B cell (primary cell): ENCODE measurements at regions not wholly inside any gene's neighbourhood (a gene's known extent, or its start where the extent isn't known, plus 50 kb on each side); places are given as distances from the start of the nearest gene placed in this dataset.

Source experiments
- ATAC-seq: fragments of 200-7000 bp; cut with Tn5 transposase; one replicate; pipeline ENCODE4 v1.10.0; 2021; ENCODE audit warnings: low read depth, mild to moderate bottlenecking, moderate number of reproducible peaks, moderate library complexity
- CTCF ChIA-PET: fragments of 350-600 bp; sonication (Branson Sonifier 250); formaldehyde crosslinking; loops from one replicate; lab custom pipeline; 2021; ENCODE audit warnings: antibody characterized with exemption, inconsistent platforms; lab: Charles Lee
- POLR2A ChIA-PET: fragments of 350-600 bp; sonication (Branson Sonifier 250); formaldehyde crosslinking; loops from one replicate; lab custom pipeline; 2021; ENCODE audit warnings: antibody characterized with exemption; lab: Charles Lee
- DNase-seq: peaks from one replicate; pipeline ENCODE4 v3.0.0; 2013
- H2AFZ ChIP-seq: 2 replicates; pipeline ENCODE4 v1.6.1; 2012; ENCODE audit warnings: mild to moderate bottlenecking, low read depth, low read length; ENCODE audit not compliant: insufficient read depth, poor library complexity, severe bottlenecking
- H3K27ac ChIP-seq, 2 donors: 1 replicate in 1 of 2; 2 replicates in 1 of 2; pipeline ENCODE4 v1.5.1; 2012 to 2013; ENCODE audit warnings: low read length in 2 of 2, mild to moderate bottlenecking in 2 of 2, moderate library complexity in 1 of 2
- H3K27me3 ChIP-seq, 4 experiments: fragments of 200-600 bp in 1 of 4; sonication (generic) in 1 of 4; replicated peaks in 1 of 4; 1 replicate in 2 of 4; 2 replicates in 2 of 4; pipeline versions ENCODE4 v1.6.1 to v1.7.0; 2013 to 2016; ENCODE audit warnings: low read length in 3 of 4, mild to moderate bottlenecking in 2 of 4, mixed read lengths in 1 of 4, moderate library complexity in 1 of 4; ENCODE audit not compliant: insufficient read depth in 4 of 4, control insufficient read depth in 3 of 4; ENCODE audit errors: control extremely low read depth in 1 of 4
- H3K36me3 ChIP-seq, 2 experiments: replicated peaks in 1 of 2; 1 replicate in 1 of 2; 2 replicates in 1 of 2; pipeline versions ENCODE4 v1.6.1 to v1.7.1; 2013; ENCODE audit warnings: low read length in 1 of 2; ENCODE audit not compliant: insufficient read depth in 2 of 2, control insufficient read depth in 1 of 2; ENCODE audit errors: control extremely low read depth in 1 of 2, extremely low read depth in 1 of 2
- H3K4me1 ChIP-seq, 2 donors: fragments of 200-600 bp in 1 of 2; sonication (generic) in 1 of 2; 1 replicate in 1 of 2; 2 replicates in 1 of 2; pipeline versions ENCODE4 v1.5.1 to v1.6.1; 2013 to 2017; ENCODE audit warnings: low read length in 2 of 2; ENCODE audit not compliant: control insufficient read depth in 2 of 2, insufficient read depth in 2 of 2
- H3K4me2 ChIP-seq: replicated peaks from 2 replicates; pipeline ENCODE3; 2012; ENCODE audit warnings: mild to moderate bottlenecking, low read depth, low read length; ENCODE audit not compliant: poor library complexity, severe bottlenecking
- H3K4me3 ChIP-seq, 5 experiments: fragments of 200-600 bp in 1 of 5; sonication (generic) in 1 of 5; 1 replicate in 3 of 5; 2 replicates in 2 of 5; pipeline versions ENCODE4 v1.5.1 to v1.7.0; 2011 to 2016; ENCODE audit warnings: low read length in 4 of 5, mild to moderate bottlenecking in 4 of 5, low read depth in 2 of 5, control low read depth in 1 of 5, moderate library complexity in 1 of 5; ENCODE audit not compliant: insufficient read depth in 1 of 5; ENCODE audit errors: control extremely low read depth in 1 of 5, extremely low read depth in 1 of 5
- H3K79me2 ChIP-seq: fragments of 200-600 bp; sonication (generic); one replicate; pipeline ENCODE4 v1.6.0; 2016; ENCODE audit warnings: low read length; ENCODE audit not compliant: control insufficient read depth, insufficient read depth
- H3K9ac ChIP-seq: fragments of 200-600 bp; sonication (generic); 2 replicates; pipeline ENCODE4 v1.6.1; 2017; ENCODE audit warnings: mild to moderate bottlenecking, low read length, moderate library complexity
- H3K9me3 ChIP-seq, 3 donors: one replicate each; pipeline versions ENCODE4 v1.6.1 to v1.7.1; 2013; ENCODE audit warnings: low read length in 2 of 3; ENCODE audit not compliant: control insufficient read depth in 2 of 3, insufficient read depth in 1 of 3; ENCODE audit errors: control extremely low read depth in 1 of 3
- H4K20me1 ChIP-seq: 2 replicates; pipeline ENCODE4 v1.6.0; 2012; ENCODE audit warnings: mild to moderate bottlenecking, low read length; ENCODE audit not compliant: insufficient read depth, control insufficient read depth, poor library complexity, severe bottlenecking
- H3K27ac Mint-ChIP-seq: one replicate; pipeline ENCODE4 v1.8.0; 2021; ENCODE audit warnings: mixed read lengths
- H3K27me3 Mint-ChIP-seq: one replicate; pipeline ENCODE4 v1.8.0; 2021; ENCODE audit warnings: mixed read lengths
- H3K4me1 Mint-ChIP-seq: one replicate; pipeline ENCODE4 v1.8.0; 2021; ENCODE audit warnings: mixed read lengths
- H3K4me3 Mint-ChIP-seq: one replicate; pipeline ENCODE4 v1.8.0; 2021; ENCODE audit warnings: mixed read lengths
- H3K9me3 Mint-ChIP-seq: one replicate; pipeline ENCODE4 v1.8.0; 2022; ENCODE audit warnings: mixed read lengths; ENCODE audit not compliant: insufficient read depth
- CTCF ChIP-seq: fragments of 200-600 bp; IDR thresholded peaks from one replicate; pipeline ENCODE4 v1.8.0; 2022; ENCODE audit warnings: antibody characterized with exemption, mild to moderate bottlenecking
- EZH2 ChIP-seq: IDR thresholded peaks from 2 replicates; pipeline ENCODE4 v1.6.1; 2012; ENCODE audit warnings: borderline replicate concordance, low read depth, mild to moderate bottlenecking, moderate library complexity, low read length; ENCODE audit not compliant: insufficient read depth, poor library complexity, severe bottlenecking
- WGBS: methylation state at CpG from one replicate; pipeline ENCODE4 v1.1.5; 2013; ENCODE audit warnings: missing lambda C conversion rate; ENCODE audit not compliant: insufficient coverage; 5-methylcytosine and 5-hydroxymethylcytosine counted together
- intact Hi-C: fragments of 100-400 bp; cut with micrococcal nuclease; formaldehyde crosslinking; loops from one replicate; pipeline ENCODE4 v1.10.0; 2022

DNA sequence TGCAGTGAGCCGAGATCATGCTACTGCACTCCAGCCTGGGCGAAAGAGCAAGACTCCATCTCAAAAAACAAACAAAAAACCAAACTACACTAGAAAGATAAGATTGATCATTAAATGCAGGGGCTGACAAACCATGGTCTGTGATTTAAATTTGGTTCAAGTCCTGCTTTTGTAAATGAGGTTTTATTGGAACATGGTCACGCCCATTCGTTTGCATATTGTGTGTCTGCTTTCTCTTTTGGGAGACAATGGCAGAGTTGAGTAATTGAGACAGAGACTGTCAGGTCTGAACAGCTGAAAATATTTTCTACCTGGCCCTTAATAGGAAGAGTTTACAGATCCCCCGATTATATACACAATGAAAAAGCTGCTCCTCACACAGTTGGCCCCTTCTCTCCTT, 235.5 kb upstream of the EEF2KMT start:
- POLR2A ChIA-PET: no interaction called here

DNA sequence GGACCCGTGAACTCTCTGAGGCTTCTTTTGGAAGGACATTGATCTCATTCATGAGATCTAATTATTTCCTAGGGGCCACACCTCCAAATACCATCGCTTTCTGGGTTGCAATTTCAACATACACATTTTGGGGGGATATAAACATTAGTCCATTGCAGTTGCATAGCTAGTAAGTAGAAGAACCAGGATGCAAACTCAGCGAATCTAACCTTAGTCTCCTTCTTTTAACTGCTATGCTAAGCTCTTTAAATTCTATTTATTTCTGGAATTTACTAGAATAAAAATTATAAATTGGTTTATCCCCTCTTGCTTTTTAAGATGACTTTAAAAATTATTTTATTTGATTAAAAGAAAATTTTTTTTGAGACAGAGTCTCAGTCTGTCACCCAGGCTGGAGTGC, 232.5 kb upstream of the EEF2KMT start:
- Histone ChIP-seq H3K27ac (no peak overlapping the region), H3K4me3 (no peak overlapping the region), H3K79me2 (no peaks in the 10 kb centered on the region), H3K9me3 (no peaks in the 10 kb centered on the region), H4K20me1 (no peaks in the 10 kb centered on the region), H3K27me3 (no peaks in the 10 kb centered on the region), H3K4me2 (no peak overlapping the region), H3K4me1 (no peaks in the 10 kb centered on the region), H3K36me3 (no peaks in the 10 kb centered on the region), H3K9ac (no peak overlapping the region), H2AFZ (no peak overlapping the region)
- intact Hi-C loops: no loop called here
- Mint-ChIP-seq H3K27me3 (no peaks in the 10 kb centered on the region), H3K4me1 (no peaks in the 10 kb centered on the region), H3K9me3 (peaks cover 4% of the 10 kb centered on the region), H3K27ac (no peak overlapping the region), H3K4me3 (no peak overlapping the region)
- TF ChIP-seq EZH2: no peak
- TF ChIP-seq CTCF: no peak
- ATAC-seq: no peak
- no peak for DNase-seq
- ChIA-PET POLR2A (no interaction called here), CTCF (no interaction called here)
- no CpG with 5 or more reads among the region's 3 CpGs for WGBS

More for the DNA sequence above, 235.5 kb upstream of the EEF2KMT start:
- Mint-ChIP-seq H3K4me3 (no peak overlapping the region), H3K27me3 (no peaks in the 10 kb centered on the region), H3K4me1 (no peaks in the 10 kb centered on the region), H3K27ac (no peak overlapping the region), H3K9me3 (peaks cover 4% of the 10 kb centered on the region)
- ATAC-seq: no peak
- 72% methylated on average over 3 of the region's 5 CpGs for WGBS
- Histone ChIP-seq H2AFZ (no peak overlapping the region), H4K20me1 (no peaks in the 10 kb centered on the region), H3K4me3 (no peak overlapping the region), H3K27ac (no peak overlapping the region), H3K9me3 (no peaks in the 10 kb centered on the region), H3K27me3 (no peaks in the 10 kb centered on the region), H3K9ac (no peak overlapping the region), H3K36me3 (no peaks in the 10 kb centered on the region), H3K79me2 (no peaks in the 10 kb centered on the region), H3K4me2 (no peak overlapping the region), H3K4me1 (no peaks in the 10 kb centered on the region)
- intact Hi-C loops: no loop called here
- TF ChIP-seq EZH2 (no peak), CTCF (no peak)
- no peak for DNase-seq
- CTCF ChIA-PET: no interaction called here
